ENCODE measurements at regions not wholly inside any gene's neighbourhood (a gene's known extent, or its start where the extent isn't known, plus 50 kb on each side); places are given as distances from the start of the nearest gene placed in this dataset.

DNA sequence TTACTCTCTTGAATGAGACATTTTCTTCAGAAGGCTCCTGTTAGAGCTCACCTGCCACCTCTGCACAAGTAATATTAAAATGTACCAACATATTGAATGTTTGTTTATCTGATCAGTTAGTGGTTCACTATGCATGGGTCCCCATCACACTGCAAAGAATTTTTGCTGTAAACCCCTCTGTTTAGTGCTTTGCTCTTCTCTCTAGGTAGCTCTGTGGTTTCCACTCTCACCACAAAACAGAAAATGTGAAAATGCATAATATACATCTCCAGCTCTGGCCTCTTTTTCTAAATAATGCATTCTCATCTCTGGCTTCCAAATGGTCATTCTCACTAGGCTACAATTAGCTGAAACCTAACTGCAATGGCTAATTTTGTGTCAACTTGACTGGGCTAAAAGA, 176.7 kb downstream of the TRIM33 start (continued):
- no peak for TF ChIP-seq CBX8 (IDR thresholded peaks at IDR 0.05; ENCODE audit: borderline replicate concordance, extremely low read depth, low read depth, low read length, poor library complexity, severe bottlenecking)
- no peak for TF ChIP-seq FOXJ2 (tag; IDR thresholded peaks at IDR 0.05)
- TF ChIP-seq BCOR (IDR thresholded peaks at IDR 0.05): no peak
- TF ChIP-seq, protein P1, sequence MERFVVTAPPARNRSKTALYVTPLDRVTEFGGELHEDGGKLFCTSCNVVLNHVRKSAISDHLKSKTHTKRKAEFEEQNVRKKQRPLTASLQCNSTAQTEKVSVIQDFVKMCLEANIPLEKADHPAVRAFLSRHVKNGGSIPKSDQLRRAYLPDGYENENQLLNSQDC (CRISPR knock-in tag; IDR thresholded peaks at IDR 0.05): no peak
- TF ChIP-seq CHCHD3 (CRISPR knock-in tag; IDR thresholded peaks at IDR 0.05): no peak
- no peak for TF ChIP-seq RFX1 (IDR thresholded peaks at IDR 0.05)

- Histone ChIP-seq H3K27me3 (ENCODE audit: control insufficient read depth in 2 of 2, insufficient read depth in 2 of 2, low read length in 2 of 2) (peaks cover 4 to 10% of the 10 kb centered on the region in 2 experiments), H3K79me2 (ENCODE audit: control insufficient read depth, insufficient read depth, low read length) (no peaks in the 10 kb centered on the region), H2AFZ (ENCODE audit: low read depth, low read length) (no peak overlapping the region), H4K20me1 (replicated peaks; ENCODE audit: control insufficient read depth, insufficient read depth, low read length) (no peaks in the 10 kb centered on the region), H3K4me2 (ENCODE audit: insufficient read depth, low read length) (no peak overlapping the region), H3K27ac (ENCODE audit: extremely low read depth, low read depth, low read length) (no peak overlapping the region), H3K4me1 (replicated peaks in 1 of 2; ENCODE audit: control insufficient read depth in 2 of 2, insufficient read depth in 2 of 2, low read length in 2 of 2) (no peaks in the 10 kb centered on the region), H3K9ac (ENCODE audit: insufficient read depth in 1 of 2, low read depth in 2 of 2, low read length in 2 of 2) (no peak overlapping the region), H3K4me3 (no peak overlapping the region), H3K9me3 (replicated peaks; ENCODE audit: control insufficient read depth, insufficient read depth, low read depth, low read length) (no peaks in the 10 kb centered on the region), H3K9me1 (ENCODE audit: control insufficient read depth, insufficient read depth, low read length) (no peaks in the 10 kb centered on the region), H3K36me3 (ENCODE audit: control insufficient read depth, insufficient read depth, low read length) (no peaks in the 10 kb centered on the region)
- no peak for DNase-seq (ENCODE audit: extremely low read depth in 1 of 4, low spot score in 3 of 4)
- 4% methylated on average over 3 of the region's 3 CpGs for WGBS (ENCODE audit: insufficient coverage, low coverage, missing lambda C conversion rate)
- in situ Hi-C loops (cut with MboI) (no loop called here), intact Hi-C loops (cut with micrococcal nuclease) (no loop called here)
- ATAC-seq: no peak
- ChIA-PET CTCF (ENCODE audit: low intra/inter-chr PET ratio) (no interaction called here), POLR2A (interaction anchor here (0.6 to 1.3 kb wide), 5 partner anchors 9 to 577 kb away, joined by 3 to 7 read pairs (median 4); no protein-coding TSS in a partner anchor)
- no peak for FAIRE-seq
- no TSS peak for BruUV-seq (replicated peaks)
- TF ChIP-seq ZNF224 (CRISPR knock-in tag; IDR thresholded peaks at IDR 0.05) (no peak), PHB (CRISPR knock-in tag; IDR thresholded peaks at IDR 0.05) (no peak), DIDO1 (tag; IDR thresholded peaks at IDR 0.05; ENCODE audit: low read depth) (no peak), NFATC3 (IDR thresholded peaks at IDR 0.05) (no peak), ZNF609 (CRISPR knock-in tag; IDR thresholded peaks at IDR 0.05; ENCODE audit: borderline replicate concordance) (no peak), CEBPG (CRISPR knock-in tag; IDR thresholded peaks at IDR 0.05) (no peak), CEBPG (tag; conservative IDR thresholded peaks at IDR 0.05 in 1 of 2, IDR thresholded peaks at IDR 0.05 in 1 of 2) (no peak), TGIF2 (CRISPR knock-in tag; IDR thresholded peaks at IDR 0.05) (no peak), MYNN (IDR thresholded peaks at IDR 0.05) (no peak), MYNN (CRISPR knock-in tag; IDR thresholded peaks at IDR 0.05) (no peak), ZKSCAN8 (CRISPR knock-in tag; IDR thresholded peaks at IDR 0.05) (no peak), PHF8 (IDR thresholded peaks at IDR 0.05; ENCODE audit: borderline replicate concordance, low read length) (no peak)
- TF ChIP-seq, protein P2, sequence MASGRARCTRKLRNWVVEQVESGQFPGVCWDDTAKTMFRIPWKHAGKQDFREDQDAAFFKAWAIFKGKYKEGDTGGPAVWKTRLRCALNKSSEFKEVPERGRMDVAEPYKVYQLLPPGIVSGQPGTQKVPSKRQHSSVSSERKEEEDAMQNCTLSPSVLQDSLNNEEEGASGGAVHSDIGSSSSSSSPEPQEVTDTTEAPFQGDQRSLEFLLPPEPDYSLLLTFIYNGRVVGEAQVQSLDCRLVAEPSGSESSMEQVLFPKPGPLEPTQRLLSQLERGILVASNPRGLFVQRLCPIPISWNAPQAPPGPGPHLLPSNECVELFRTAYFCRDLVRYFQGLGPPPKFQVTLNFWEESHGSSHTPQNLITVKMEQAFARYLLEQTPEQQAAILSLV (tag; IDR thresholded peaks at IDR 0.05): no peak
Observed at GRCh38 chr1:114333690-114334089, 177.3 kb downstream of the TRIM33 start.

Data from K562 (cell line).